Adrenal gland (tissue), 5 donors: ENCODE measurements at regions not wholly inside any gene's neighbourhood (a gene's known extent, or its start where the extent isn't known, plus 50 kb on each side); places are given as distances from the start of the nearest gene placed in this dataset.

Experiments
- CTCF ChIP-seq, 6 experiments: fragments of 450-650 bp in 4 of 6; fragments of 200-600 bp in 2 of 6; sonication (generic) in 1 of 6; IDR thresholded peaks; 1 replicate in 5 of 6; 2 replicates in 1 of 6; pipeline versions ENCODE4 v1.5.1 to v1.8.0; 2016 to 2021; ENCODE audit warnings: antibody characterized with exemption in 6 of 6, mild to moderate bottlenecking in 2 of 6, moderate library complexity in 1 of 6
- POLR2A ChIP-seq, 2 donors: fragments of 450-650 bp; IDR thresholded peaks; one replicate each; pipeline ENCODE4 v1.6.1; 2017; ENCODE audit warnings: antibody characterized with exemption in 2 of 2, mild to moderate bottlenecking in 2 of 2, moderate library complexity in 1 of 2
- donor health status: DM: no; HTN: no; CAD: no.

- no peak for TF ChIP-seq CTCF (IDR thresholded peaks at IDR 0.05)
- no peak for TF ChIP-seq POLR2A (IDR thresholded peaks at IDR 0.05)
Measured at GRCh38 chr7:49247759-49248158, 323.4 kb downstream of the CDC14C start.
